Astrocyte (in vitro differentiated cells and primary cell): ENCODE measurements at regions not wholly inside any gene's neighbourhood (a gene's known extent, or its start where the extent isn't known, plus 50 kb on each side); places are given as distances from the start of the nearest gene placed in this dataset.

ENCODE experiments used
- CTCF ChIP-seq: IDR thresholded peaks from 2 replicates; pipeline ENCODE4 v1.5.1; 2011; ENCODE audit warnings: low read depth, mild to moderate bottlenecking, inconsistent platforms, low read length, moderate library complexity; ENCODE audit not compliant: insufficient read depth
- EZH2 ChIP-seq: IDR thresholded peaks from 2 replicates; pipeline ENCODE4 v1.6.1; 2012; ENCODE audit warnings: mild to moderate bottlenecking, low read length, inconsistent platforms; ENCODE audit not compliant: insufficient read depth

GRCh38 chr10:2980791-2981360 is 86.5 kb upstream of the PFKP start:
- no peak for TF ChIP-seq CTCF
- no peak for TF ChIP-seq EZH2
